ENCODE measurements at regions not wholly inside any gene's neighbourhood (a gene's known extent, or its start where the extent isn't known, plus 50 kb on each side); places are given as distances from the start of the nearest gene placed in this dataset.

GRCh38 chr4:26204249-26204825 lies 116.5 kb upstream of the RBPJ start:
- in situ Hi-C loops (cut with HindIII; ENCODE audit: low sequenced_read_pairs) = no loop called here

- in situ Hi-C loops (cut with HindIII; ENCODE audit: low sequenced_read_pairs) = loop anchor here (5.0 kb wide), 1 partner anchor 43 kb away; no protein-coding TSS in a partner anchor
Observed at GRCh38 chr4:26204911-26205370, 115.9 kb upstream of the RBPJ start.

- in situ Hi-C loops (cut with HindIII; ENCODE audit: low sequenced_read_pairs) = loop anchor here (5.0 kb wide), 1 partner anchor 44 kb away; no protein-coding TSS in a partner anchor
Observed at GRCh38 chr4:26206339-26206738, 114.5 kb upstream of the RBPJ start.

DNA sequence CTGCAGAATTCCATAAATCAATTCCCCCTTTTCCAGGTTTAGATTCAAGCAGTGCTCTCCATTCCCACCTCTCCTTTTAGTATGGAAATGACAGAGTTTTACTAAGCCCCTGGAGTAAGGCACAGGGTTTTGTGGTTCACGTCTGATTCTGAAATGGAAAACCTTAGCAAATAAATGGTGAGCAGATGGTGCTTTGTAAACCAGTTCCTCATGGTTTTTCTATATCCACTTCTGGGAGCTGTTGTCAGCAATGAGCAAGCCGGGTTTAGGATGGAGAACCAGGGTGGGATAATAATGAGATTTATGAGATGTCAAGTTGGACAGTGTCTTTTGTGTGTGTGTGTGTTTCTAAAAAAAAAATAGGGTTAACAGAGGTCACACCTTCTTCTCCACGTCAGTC lies 113.8 kb upstream of the RBPJ start:
- in situ Hi-C loops (cut with HindIII; ENCODE audit: low sequenced_read_pairs) = loop anchor here (5.0 kb wide), 1 partner anchor 45 kb away; no protein-coding TSS in a partner anchor

- in situ Hi-C loops (cut with HindIII; ENCODE audit: low sequenced_read_pairs) = loop anchor here (5.0 kb wide), 1 partner anchor 45 kb away; no protein-coding TSS in a partner anchor
Observed at GRCh38 chr4:26207631-26208030, 113.2 kb upstream of the RBPJ start.

- in situ Hi-C loops (cut with HindIII; ENCODE audit: low sequenced_read_pairs) = loop anchor here (5.0 kb wide), 1 partner anchor 46 kb away; no protein-coding TSS in a partner anchor
Observed at GRCh38 chr4:26208237-26208994, 112.4 kb upstream of the RBPJ start.

GRCh38 chr4:26209378-26209777 lies 111.4 kb upstream of the RBPJ start:
- in situ Hi-C loops (cut with HindIII; ENCODE audit: low sequenced_read_pairs) = loop anchor here (5.0 kb wide), 1 partner anchor 47 kb away; no protein-coding TSS in a partner anchor

DNA sequence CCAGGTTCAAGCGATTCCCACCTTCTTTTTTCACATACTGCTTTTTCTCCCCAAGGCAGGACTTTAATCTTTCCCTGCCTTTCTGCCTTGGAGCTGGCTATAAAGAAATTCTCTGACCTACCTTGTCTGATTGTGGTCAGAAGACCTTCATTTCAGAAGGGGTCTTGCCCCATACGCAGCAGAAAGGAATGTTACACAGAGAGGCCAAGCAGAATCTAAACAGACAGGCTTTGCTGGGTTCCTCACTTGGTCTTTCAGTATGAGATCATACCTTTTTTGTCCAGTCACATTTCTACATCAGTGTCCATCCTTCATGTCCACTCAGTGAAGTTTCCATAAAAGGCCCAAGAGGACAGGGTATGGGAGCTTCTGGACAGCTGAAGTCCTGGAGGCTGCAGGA lies 108.3 kb upstream of the RBPJ start:
- in situ Hi-C loops (cut with HindIII; ENCODE audit: low sequenced_read_pairs) = no loop called here

GRCh38 chr4:26213317-26213716 lies 107.5 kb upstream of the RBPJ start:
- in situ Hi-C loops (cut with HindIII; ENCODE audit: low sequenced_read_pairs) = no loop called here

DNA sequence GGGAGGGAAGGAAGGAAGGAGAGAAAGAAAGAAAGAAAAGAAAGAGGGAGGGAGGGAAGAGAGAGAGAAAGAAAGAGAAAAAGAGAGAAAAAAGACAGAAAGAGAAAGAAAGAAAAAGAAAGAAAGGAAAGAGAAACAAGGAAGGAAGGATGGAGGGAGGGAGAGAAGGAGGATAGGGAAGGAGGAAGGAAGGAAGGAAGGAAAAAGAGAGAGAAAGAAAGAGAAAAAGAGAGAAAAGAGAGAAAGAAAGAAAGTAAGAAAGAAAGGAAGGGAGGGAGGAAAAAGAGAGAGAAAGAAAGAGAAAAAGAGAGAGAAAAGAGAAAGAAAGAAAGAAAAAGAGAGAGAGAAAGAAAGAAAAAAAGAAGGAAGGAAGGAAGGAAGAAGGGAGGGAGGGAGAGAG lies 105.8 kb upstream of the RBPJ start:
- in situ Hi-C loops (cut with HindIII; ENCODE audit: low sequenced_read_pairs) = no loop called here

DNA sequence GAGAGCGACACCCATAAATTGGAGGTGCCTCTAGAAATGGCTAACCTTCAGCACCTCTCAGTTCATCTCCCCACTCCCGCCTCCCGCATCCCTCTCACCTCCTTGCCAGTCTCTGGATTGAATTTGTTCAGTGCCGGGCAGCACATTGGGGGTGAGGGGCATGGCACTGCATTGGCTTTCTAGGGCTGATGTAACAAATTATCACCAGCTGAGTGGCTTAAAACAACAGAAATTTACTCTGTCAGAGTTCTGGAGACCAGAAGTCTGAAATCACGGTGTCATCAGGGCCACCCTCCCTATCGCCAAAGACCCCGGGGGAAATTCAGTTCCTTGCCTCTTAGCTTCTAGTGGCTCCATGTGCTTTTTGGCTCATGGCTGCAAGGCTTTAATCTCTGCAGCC lies 105.1 kb upstream of the RBPJ start:
- in situ Hi-C loops (cut with HindIII; ENCODE audit: low sequenced_read_pairs) = no loop called here

- in situ Hi-C loops (cut with HindIII; ENCODE audit: low sequenced_read_pairs) = no loop called here
Observed at GRCh38 chr4:26217481-26217880, 103.3 kb upstream of the RBPJ start.

DNA sequence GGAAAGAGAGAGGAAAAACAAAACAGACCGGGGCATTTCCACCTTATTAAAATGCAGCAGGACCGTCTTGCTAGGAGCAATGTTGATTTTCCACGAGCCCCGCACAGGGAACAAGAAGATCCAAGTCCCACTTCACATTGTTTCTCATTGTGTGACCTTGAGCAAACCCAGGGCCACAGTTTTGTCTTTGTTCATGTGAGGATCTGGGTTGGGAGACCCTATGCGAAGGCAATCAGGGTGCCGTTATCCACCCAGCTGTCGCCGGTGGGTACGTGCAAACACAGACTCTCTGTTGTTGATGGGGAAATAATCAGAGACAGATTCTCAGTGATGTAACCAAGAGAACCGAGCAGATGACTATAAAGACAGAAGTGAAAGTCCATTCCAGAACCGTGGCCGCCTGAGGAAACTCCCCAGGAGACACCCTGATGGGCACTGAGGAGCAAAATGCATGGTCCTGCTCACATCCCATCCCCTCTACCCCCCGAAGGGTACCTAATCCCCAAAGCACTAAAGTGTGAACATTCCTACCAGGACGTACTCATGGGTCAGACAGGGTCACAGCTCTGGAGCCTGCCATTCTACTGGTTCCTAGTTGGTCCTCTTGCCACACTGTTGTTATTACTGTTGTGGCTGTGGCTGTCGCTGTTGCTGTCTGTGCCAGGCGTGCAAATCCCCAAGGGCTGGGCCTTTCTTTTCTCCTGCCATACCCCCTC lies 102.7 kb upstream of the RBPJ start:
- in situ Hi-C loops (cut with HindIII; ENCODE audit: low sequenced_read_pairs) = no loop called here

GRCh38 chr4:26218677-26219605 lies 101.9 kb upstream of the RBPJ start:
- in situ Hi-C loops (cut with HindIII; ENCODE audit: low sequenced_read_pairs) = no loop called here

DNA sequence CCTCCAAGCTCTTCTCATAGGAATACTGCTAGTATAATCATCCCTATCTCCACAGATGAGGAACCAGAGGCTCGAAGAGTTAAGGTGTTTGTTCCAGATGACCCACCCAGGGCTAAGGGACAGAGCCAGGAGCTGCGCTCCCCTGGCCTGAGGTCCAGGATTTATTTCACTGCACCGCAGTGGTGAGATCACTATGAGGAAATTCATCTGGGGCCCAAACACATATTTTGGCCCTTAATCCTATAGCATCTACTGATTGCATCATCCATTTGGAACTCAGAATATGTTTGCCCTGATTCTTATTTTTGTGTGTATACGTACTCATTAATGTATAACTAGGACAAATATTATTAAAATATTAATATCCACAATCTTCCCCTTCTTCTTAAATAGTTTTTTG lies 100.1 kb upstream of the RBPJ start:
- in situ Hi-C loops (cut with HindIII; ENCODE audit: low sequenced_read_pairs) = no loop called here

DNA sequence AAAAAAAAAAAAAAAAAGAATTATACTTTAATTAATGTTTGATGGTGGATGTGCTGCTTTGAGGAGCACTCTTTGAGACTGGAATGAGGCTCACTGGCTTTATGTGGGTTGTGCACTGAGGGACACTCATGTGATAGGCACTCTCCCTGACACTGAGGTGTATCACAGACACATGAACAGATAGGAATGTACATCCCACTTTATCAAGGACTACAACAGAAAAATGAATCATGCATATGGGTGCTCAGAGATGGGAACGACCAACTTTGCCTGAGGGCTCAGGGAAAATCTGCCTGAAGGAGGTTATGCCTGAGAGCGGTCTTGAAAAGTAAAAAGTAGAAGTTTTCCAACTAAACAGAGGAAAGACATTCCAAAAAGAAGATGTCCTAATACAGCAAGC lies 97.7 kb upstream of the RBPJ start:
- in situ Hi-C loops (cut with HindIII; ENCODE audit: low sequenced_read_pairs) = no loop called here

- in situ Hi-C loops (cut with HindIII; ENCODE audit: low sequenced_read_pairs) = no loop called here
Observed at GRCh38 chr4:26226629-26227376, 94.0 kb upstream of the RBPJ start.

DNA sequence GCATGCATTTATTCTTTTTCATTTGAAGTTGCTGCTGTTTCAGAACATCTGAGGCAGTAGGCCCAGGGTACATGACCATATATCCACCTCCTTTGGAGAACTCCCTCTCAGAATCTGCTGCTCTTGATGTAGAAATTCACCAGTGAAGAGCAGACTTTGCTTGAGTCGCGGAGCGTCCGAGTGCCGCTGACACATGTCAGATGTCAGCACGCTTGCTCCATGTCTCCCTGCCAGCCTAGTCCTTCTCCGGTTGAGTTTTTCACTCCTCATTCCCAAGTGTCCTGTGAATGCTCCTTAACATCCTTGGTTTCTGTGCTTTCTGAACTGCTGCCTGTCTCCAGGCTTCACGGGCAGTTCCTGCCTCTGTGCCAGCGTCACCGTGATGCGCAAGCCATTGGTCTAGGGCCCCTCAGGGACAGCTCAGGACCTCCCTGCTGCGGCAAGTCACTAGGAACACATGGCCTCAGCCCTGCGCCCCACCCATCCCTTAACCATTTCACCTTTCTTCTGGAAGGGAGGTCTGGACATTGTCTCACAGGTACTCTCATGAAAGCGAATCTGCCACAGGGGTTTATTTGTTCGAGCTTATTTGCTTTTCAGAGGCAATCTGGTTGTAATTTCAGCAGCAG lies 93.1 kb upstream of the RBPJ start:
- in situ Hi-C loops (cut with HindIII; ENCODE audit: low sequenced_read_pairs) = no loop called here

DNA sequence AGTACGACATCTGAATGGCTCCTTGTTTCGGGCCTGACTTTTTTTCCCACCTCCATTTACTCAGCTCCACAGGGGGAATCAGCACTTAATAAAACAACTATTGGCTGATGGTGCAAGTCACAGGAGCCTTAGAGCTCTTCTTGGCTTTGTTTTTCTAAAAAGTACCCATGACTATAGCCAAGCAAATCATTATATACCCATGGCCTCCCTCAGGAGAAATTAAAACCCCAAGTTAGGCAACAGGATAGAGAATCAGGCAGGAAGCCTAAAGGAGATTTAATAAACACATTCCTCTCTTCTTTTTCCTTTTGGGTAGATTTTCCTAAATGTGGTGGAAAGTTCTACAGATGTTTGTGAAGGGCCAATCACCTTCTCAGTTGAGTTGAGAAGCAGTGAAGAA lies 91.9 kb upstream of the RBPJ start:
- in situ Hi-C loops (cut with HindIII; ENCODE audit: low sequenced_read_pairs) = no loop called here

Data from DLD1 (cell line).